ENCODE measurements at regions not wholly inside any gene's neighbourhood (a gene's known extent, or its start where the extent isn't known, plus 50 kb on each side); places are given as distances from the start of the nearest gene placed in this dataset.
"Not testable (repeated sequence)": the region's sequence is repeated elsewhere in the genome, so short reads cannot be mapped to it uniquely, and the experiment has no call there.

DNA sequence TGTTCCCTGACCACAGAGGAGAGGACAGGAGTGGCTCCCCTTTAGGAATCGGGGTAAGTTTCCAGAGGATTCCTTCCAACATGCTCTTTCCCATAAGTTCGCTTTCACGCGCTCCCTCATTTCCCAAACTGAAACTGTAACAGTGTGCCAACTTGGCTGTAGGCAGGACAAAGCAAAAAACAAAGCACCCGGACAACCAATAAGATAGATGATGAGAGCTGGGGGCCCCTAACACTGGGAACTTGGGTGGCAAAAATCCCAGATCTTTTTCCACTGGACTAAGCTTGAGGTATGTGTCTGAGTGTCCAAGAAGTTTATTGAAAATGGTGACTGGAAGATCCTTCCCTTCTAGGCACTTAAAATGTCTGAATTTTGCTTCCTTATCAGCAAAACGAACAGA is 258.7 kb upstream of the IL12B start:
- DNase-seq (ENCODE audit: low spot score): no peak

DNA sequence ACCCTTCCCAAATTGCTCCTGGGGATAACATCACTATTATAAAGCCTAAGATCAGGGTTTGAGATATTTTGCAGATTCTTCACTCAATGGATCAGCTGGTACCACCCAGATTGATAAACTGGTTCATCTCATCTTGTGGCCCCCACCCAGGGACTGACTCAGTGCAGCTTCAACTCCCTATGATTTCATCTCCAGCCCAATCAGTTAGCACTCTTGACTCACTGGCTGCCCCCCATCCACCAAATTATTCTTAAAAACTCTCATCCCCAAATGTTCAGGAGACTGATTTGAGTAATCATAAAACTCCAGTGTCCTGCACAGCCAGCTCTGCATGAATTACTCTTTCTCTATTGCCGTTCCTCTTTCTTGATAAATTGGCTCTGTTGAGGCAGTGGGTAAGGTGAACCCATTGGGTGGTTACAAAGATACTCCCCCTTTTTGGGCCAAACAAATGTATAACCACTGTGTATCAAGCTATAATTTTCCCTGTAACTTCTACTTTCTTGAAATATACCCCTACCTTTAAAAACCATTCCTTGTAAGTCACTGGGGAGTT is 263.3 kb upstream of the IL12B start:
- DNase-seq (ENCODE audit: low spot score): no peak

GRCh38 chr5:159595561-159595960 is 265.3 kb upstream of the IL12B start:
- DNase-seq (ENCODE audit: low spot score): not testable (repeated sequence)

GRCh38 chr5:159601216-159601615 is 270.9 kb upstream of the IL12B start:
- no peak for DNase-seq (ENCODE audit: low spot score)

GRCh38 chr5:159602434-159602833 is 272.1 kb upstream of the IL12B start:
- DNase-seq (ENCODE audit: low spot score): no peak

DNA sequence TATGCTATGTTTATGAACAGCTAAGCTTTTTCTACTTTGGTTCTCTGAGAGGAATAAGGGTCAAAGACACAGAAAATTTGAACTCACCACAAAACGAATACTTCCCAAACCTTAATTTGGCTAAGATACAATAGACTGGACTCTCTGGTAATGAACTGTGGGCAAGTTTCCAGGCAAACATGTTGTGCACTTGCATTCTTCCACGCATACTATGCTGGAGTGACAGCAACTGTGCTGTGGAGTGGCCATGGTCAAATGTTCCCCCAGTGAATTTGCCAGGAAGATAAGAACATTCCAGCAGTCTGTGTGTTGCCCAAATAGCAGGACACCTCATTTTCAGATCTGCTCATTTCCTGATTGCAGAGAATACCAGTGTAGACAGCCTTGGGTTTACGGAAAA is 275.3 kb upstream of the IL12B start:
- DNase-seq (ENCODE audit: low spot score): no peak

GRCh38 chr5:159609359-159609758 is 279.1 kb upstream of the IL12B start:
- no peak for DNase-seq (ENCODE audit: low spot score)

- no peak for DNase-seq (ENCODE audit: low spot score)
These were observed 280.8 kb upstream of the IL12B start for GRCh38 chr5:159610966-159611579.

GRCh38 chr5:159616952-159617351 is 286.7 kb upstream of the IL12B start:
- no peak for DNase-seq (ENCODE audit: low spot score)

- no peak for DNase-seq (ENCODE audit: low spot score)
These were observed 289.5 kb upstream of the IL12B start for GRCh38 chr5:159619826-159620225.

- DNase-seq (ENCODE audit: low spot score): no peak
These were observed 290.7 kb upstream of the IL12B start for GRCh38 chr5:159620853-159621540.

DNA sequence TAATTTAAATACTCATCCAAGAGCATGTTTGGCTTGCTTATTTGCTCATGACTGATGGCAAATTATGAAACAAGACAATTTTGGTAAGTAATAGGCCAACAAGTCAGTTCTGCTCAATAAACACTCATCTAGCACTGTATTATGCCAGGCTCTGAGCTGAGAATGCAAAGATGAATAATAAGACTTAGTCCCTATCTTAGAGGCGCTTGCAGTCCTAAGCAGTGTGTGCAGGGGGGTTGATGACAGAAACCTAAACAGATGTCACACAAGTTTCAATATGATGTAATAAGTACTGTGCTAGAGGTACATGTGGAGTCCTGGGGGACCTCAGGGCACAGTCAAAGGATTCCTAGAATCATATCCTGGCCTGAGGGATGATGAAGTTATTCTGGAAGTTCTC is 287.6 kb upstream of the ADRA1B start:
- DNase-seq (ENCODE audit: low spot score): no peak

DNA sequence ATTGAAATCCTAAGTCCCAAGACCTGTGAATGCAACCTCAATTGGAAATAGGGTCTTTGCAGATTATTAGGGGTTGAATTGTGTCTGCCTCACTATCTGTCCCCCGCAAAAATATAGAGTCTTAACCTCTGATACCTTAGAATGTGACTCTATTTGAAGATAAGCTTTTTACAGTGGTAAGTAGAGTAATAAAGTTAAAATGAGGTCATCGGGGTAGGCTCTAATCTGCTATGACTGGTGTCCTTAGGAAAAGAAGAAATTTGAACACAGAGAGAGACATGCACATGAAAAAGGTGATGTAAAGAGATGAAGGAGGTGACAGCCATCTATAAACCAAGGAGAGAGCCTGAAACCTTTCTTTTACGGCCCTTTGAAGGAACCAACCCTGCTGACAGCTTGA is 287.1 kb upstream of the ADRA1B start:
- DNase-seq (ENCODE audit: low spot score): no peak

DNA sequence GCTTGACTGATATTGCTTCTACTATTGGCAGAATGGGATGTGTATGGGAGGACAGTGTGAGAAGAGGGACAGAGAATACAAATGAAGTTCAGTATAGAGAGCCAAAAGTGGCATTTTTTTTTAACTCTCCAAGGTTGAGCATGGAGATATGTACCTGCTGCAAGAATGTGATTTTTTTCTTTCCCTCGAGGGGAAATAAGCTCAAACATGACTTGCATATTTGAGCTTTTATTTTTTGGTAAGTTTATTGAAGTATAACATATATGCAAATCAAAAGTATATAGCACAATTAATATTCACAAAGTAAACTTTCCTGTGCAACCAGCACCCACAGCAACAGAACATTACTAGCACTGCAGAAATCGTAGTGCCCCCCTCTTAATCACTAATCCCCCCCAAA is 285.7 kb upstream of the ADRA1B start:
- no peak for DNase-seq (ENCODE audit: low spot score)

DNA sequence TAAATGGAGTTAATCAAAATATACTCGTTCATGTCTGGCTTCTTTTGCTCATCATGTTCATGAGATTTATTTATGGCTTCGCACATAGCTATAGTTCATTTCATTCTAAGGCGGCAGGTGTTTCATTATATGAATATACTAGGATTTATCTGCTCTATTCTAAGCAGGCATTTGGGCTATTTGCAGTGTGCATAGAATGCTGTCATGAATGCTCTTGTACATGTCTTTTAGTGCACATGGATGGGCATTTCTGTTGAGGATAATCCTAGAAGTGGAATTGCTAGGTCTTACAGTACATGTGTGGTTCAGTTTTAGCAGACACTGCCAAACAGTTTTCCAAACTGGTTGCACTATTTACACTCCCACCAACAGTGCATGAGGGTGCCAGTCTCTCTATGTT is 285.3 kb upstream of the ADRA1B start:
- DNase-seq (ENCODE audit: low spot score): no peak

DNA sequence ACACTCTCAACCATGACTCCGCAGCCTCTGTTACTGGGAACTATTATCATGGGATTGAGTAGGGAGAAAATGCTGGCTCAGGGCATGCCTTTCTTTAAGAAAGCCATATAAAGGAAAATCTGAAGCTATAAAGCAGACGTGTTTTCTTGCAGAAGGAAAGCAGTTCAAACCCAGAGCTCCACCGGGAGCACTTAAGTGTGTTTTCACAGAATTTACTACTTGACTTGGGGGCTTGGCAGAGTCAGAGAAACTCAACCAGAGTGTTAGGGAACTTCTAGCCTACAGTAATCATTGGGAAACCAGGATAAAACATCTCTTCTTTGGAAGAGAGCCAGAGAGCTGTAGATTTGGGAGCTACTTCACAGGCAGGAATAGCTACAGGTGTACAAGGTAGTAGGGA is 283.4 kb upstream of the ADRA1B start:
- DNase-seq (ENCODE audit: low spot score): no peak

GRCh38 chr5:159638481-159638880 is 277.8 kb upstream of the ADRA1B start:
- DNase-seq (ENCODE audit: low spot score): no peak

DNA sequence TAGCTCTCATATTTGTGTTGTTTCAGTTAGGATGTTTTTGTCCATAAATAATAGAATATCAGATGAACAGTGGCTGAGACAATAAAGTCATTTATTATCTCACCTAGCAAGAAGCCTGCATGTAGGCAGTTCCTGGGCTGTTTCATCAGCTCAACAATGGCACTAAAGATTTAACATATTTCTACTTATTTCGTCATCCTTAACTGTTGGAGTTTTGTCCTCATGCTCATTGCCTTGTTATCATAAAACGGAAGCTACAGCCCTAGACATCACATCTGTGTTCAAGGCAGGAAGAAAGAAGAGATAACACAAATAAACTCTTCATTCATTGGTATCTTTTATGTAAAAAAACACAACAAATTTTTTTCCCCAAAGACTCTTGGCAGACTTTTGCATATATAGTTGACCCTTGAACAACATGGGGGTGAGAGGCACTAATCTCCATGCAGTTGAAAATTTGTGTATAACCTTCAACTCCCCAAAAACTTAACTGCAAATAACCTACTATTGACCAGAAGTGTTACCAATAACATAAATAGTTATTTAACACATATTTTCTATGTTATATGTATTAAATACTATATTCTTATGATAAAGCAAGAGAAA is 277.2 kb upstream of the ADRA1B start:
- DNase-seq (ENCODE audit: low spot score): no peak

- no peak for DNase-seq (ENCODE audit: low spot score)
These were observed 276.7 kb upstream of the ADRA1B start for GRCh38 chr5:159639590-159639989.

GRCh38 chr5:159640446-159640845 is 275.8 kb upstream of the ADRA1B start:
- DNase-seq (ENCODE audit: low spot score): no peak

- no peak for DNase-seq (ENCODE audit: low spot score)
These were observed 275.4 kb upstream of the ADRA1B start for GRCh38 chr5:159640921-159641320.

- no peak for DNase-seq (ENCODE audit: low spot score)
These were observed 274.8 kb upstream of the ADRA1B start for GRCh38 chr5:159641371-159642039.

GRCh38 chr5:159642379-159642778 is 273.9 kb upstream of the ADRA1B start:
- no peak for DNase-seq (ENCODE audit: low spot score)

Measured in iPS-NIHi11 (cell line).